GM12892 (cell line): ENCODE measurements at regions not wholly inside any gene's neighbourhood (a gene's known extent, or its start where the extent isn't known, plus 50 kb on each side); places are given as distances from the start of the nearest gene placed in this dataset.

Experiments
- POLR2A ChIP-seq: IDR thresholded peaks from 2 replicates; pipeline ENCODE4 v1.6.1; 2011; ENCODE audit warnings: low read depth, low read length, control low read depth
- POLR2AphosphoS5 ChIP-seq: IDR thresholded peaks from 2 replicates; pipeline ENCODE4 v1.6.1; 2011; ENCODE audit warnings: low read depth, low read length, control low read depth
- TAF1 ChIP-seq: IDR thresholded peaks from 2 replicates; pipeline ENCODE4 v1.6.1; 2011; ENCODE audit warnings: low read depth, mild to moderate bottlenecking, control low read depth, low read length, borderline replicate concordance

DNA sequence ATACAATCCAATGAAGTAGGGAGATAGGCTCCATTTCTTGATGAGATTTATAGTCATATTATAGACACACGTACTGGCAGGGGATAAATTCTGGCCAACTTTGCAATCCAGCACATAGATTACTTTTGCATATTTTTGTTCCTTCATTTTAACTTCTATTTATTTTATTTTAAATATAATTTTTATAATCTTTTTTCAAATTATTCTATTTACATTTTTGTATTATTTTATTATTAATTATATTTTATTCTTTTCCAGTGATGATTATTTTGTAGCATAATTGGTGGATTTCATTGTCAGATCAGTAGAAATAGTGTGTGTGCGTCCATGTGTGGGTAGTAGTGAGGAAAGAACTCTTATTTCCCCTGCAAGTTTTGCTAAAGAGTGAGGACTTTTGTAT lies 980.1 kb upstream of the TYRP1 start:
- TF ChIP-seq POLR2A (no peak), TAF1 (no peak), POLR2AphosphoS5 (no peak)
